ENCODE measurements at regions not wholly inside any gene's neighbourhood (a gene's known extent, or its start where the extent isn't known, plus 50 kb on each side); places are given as distances from the start of the nearest gene placed in this dataset.

GRCh38 chr3:82038556-82038955 lies 277.1 kb upstream of the GBE1 start:
- Histone ChIP-seq H3K36me3 (ENCODE audit: insufficient read depth) (no peaks in the 10 kb centered on the region), H3K4me2 (no peak overlapping the region), H2AFZ (no peak overlapping the region), H3K4me1 (ENCODE audit: insufficient read depth) (no peaks in the 10 kb centered on the region), H3K27ac (ENCODE audit: low read depth) (no peak overlapping the region), H4K20me1 (replicated peaks; ENCODE audit: insufficient read depth) (no peaks in the 10 kb centered on the region), H3K4me3 (no peak overlapping the region), H3K27me3 (ENCODE audit: insufficient read depth) (no peaks in the 10 kb centered on the region), H3K79me2 (replicated peaks; ENCODE audit: insufficient read depth) (no peaks in the 10 kb centered on the region), H3K9me2 (ENCODE audit: insufficient read depth) (no peaks in the 10 kb centered on the region), H3F3A (replicated peaks; ENCODE audit: low read depth) (no peaks in the 10 kb centered on the region)
- Mint-ChIP-seq H3K9me3 (no peaks in the 10 kb centered on the region), H3K36me3 (ENCODE audit: low read depth) (no peaks in the 10 kb centered on the region; the same call in 2 of the 3 replicates), H3K27ac (no peak overlapping the region), H3K4me1 (peaks cover 3% of the 10 kb centered on the region; the same call in 2 of the 3 replicates), H3K27me3 (ENCODE audit: insufficient read depth, low read depth, poor library complexity) (no peaks in the 10 kb centered on the region), H3K4me3 (no peak overlapping the region)
- TF ChIP-seq ZNF462 (CRISPR knock-in tag; IDR thresholded peaks at IDR 0.05) (no peak), JUNB (IDR thresholded peaks at IDR 0.05; ENCODE audit: unreplicated experiment) (no peak), STAT1 (IDR thresholded peaks at IDR 0.05; ENCODE audit: unreplicated experiment) (no peak), EZH2phosphoT487 (IDR thresholded peaks at IDR 0.05; ENCODE audit: unreplicated experiment) (no peak), REST (IDR thresholded peaks at IDR 0.05; ENCODE audit: unreplicated experiment) (no peak), EZH2 (IDR thresholded peaks at IDR 0.05; ENCODE audit: low read depth, unreplicated experiment) (no peak), CREB1 (CRISPR knock-in tag; IDR thresholded peaks at IDR 0.05; ENCODE audit: low read depth) (no peak), POLR2AphosphoS5 (IDR thresholded peaks at IDR 0.05; ENCODE audit: low read depth) (no peak), NANOG (IDR thresholded peaks at IDR 0.05; ENCODE audit: borderline replicate concordance) (no peak), ETS1 (IDR thresholded peaks at IDR 0.05) (no peak)
- peak; percentile 13 for DNase-seq (ENCODE audit: low spot score)
- no peak for ATAC-seq
